ENCODE measurements at regions not wholly inside any gene's neighbourhood (a gene's known extent, or its start where the extent isn't known, plus 50 kb on each side); places are given as distances from the start of the nearest gene placed in this dataset.

DNA sequence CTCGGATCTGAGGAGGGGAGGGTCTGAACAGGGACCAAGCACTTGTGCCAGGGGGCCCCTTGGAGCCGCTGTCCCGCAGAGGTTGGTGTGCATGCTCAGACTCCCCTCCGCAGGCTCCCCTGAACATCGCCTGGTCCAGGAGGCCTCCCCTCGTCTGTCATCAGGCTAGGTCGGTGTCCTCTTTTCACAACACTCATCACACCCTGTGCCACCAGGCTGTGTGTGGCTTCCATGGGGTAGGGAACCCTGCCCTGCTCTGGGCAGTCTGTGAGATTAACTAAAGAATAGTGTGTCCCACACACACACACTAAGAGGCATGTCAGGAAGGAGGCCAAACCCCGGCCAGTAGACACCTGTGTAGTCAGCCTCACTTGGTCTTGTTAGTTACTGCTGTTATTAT is 119.3 kb downstream of the C5orf15 start:
- Histone ChIP-seq H3K27ac (ENCODE audit: low read length) (no peak overlapping the region), H3K4me3 (ENCODE audit: low read length) (no peak overlapping the region), H3K27me3 (ENCODE audit: low read depth, low read length) (no peaks in the 10 kb centered on the region), H3K36me3 (replicated peaks; ENCODE audit: low read depth, low read length) (no peaks in the 10 kb centered on the region), H3K9me3 (ENCODE audit: insufficient read depth, low read length) (no peaks in the 10 kb centered on the region), H3K4me2 (ENCODE audit: low read length) (no peak overlapping the region), H3K9ac (ENCODE audit: low read length) (no peak overlapping the region), H3K4me1 (ENCODE audit: low read length) (no peaks in the 10 kb centered on the region), H4K20me1 (ENCODE audit: insufficient read depth, low read length) (no peaks in the 10 kb centered on the region), H3K79me2 (ENCODE audit: low read length) (no peaks in the 10 kb centered on the region), H2AFZ (ENCODE audit: low read depth, low read length) (no peak overlapping the region)
- TF ChIP-seq, protein P1, sequence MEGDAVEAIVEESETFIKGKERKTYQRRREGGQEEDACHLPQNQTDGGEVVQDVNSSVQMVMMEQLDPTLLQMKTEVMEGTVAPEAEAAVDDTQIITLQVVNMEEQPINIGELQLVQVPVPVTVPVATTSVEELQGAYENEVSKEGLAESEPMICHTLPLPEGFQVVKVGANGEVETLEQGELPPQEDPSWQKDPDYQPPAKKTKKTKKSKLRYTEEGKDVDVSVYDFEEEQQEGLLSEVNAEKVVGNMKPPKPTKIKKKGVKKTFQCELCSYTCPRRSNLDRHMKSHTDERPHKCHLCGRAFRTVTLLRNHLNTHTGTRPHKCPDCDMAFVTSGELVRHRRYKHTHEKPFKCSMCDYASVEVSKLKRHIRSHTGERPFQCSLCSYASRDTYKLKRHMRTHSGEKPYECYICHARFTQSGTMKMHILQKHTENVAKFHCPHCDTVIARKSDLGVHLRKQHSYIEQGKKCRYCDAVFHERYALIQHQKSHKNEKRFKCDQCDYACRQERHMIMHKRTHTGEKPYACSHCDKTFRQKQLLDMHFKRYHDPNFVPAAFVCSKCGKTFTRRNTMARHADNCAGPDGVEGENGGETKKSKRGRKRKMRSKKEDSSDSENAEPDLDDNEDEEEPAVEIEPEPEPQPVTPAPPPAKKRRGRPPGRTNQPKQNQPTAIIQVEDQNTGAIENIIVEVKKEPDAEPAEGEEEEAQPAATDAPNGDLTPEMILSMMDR (IDR thresholded peaks at IDR 0.05; ENCODE audit: low read depth, low read length), result no peak
- TF ChIP-seq EZH2phosphoT487 (IDR thresholded peaks at IDR 0.05; ENCODE audit: low read depth), result no peak

DNA sequence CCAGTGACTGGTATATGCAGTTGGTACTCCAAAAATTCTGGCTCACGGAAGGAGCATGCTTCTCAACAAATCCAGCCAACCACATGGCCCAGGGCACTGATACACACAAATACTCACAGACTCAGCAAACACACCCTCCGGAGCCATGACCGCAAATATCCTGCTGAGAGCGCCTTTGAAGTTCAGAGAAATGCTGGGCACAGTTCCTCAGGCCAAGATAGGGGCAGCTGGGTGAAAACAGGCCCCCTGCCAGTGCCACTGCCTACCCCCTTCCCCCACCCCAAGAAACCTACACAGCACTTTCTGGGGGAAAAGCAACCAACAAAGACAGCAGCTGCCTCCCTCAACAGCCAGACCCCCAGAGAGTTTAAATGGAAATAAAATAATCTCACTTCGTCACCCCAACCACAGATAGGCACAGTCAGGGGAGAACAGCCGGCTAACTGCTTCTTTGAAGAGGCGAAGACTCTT is 120.0 kb downstream of the C5orf15 start:
- Histone ChIP-seq H3K4me1 (ENCODE audit: low read length) (no peaks in the 10 kb centered on the region), H3K9me3 (ENCODE audit: insufficient read depth, low read length) (no peaks in the 10 kb centered on the region), H3K79me2 (ENCODE audit: low read length) (no peaks in the 10 kb centered on the region), H3K27ac (ENCODE audit: low read length) (no peak overlapping the region), H3K4me3 (ENCODE audit: low read length) (no peak overlapping the region), H3K36me3 (replicated peaks; ENCODE audit: low read depth, low read length) (no peaks in the 10 kb centered on the region), H3K9ac (ENCODE audit: low read length) (no peak overlapping the region), H4K20me1 (ENCODE audit: insufficient read depth, low read length) (no peaks in the 10 kb centered on the region), H3K4me2 (ENCODE audit: low read length) (no peak overlapping the region), H3K27me3 (ENCODE audit: low read depth, low read length) (no peaks in the 10 kb centered on the region), H2AFZ (ENCODE audit: low read depth, low read length) (no peak overlapping the region)
- TF ChIP-seq, protein P1 (IDR thresholded peaks at IDR 0.05; ENCODE audit: low read depth, low read length), result no peak
- no peak for TF ChIP-seq EZH2phosphoT487 (IDR thresholded peaks at IDR 0.05; ENCODE audit: low read depth)

DNA sequence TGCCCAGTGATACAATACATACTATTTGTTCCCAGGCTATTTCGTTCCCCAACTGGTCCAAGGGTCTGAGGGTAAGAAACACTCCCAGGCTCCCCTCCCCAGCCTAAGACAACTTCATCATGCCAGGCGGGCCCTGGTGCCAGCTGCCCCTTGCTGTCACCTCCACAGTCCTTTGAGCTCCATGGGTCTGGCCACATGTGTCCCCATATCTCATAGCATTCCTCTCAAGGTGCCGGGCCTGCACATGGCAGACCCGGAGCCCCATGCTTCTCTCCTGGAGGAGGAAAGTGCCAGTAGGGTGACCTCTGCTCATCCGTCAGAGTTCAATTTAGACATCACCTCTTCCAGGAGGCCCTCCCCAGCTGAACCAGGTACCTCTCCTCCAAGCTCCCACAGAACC is 120.5 kb downstream of the C5orf15 start:
- Histone ChIP-seq H4K20me1 (ENCODE audit: insufficient read depth, low read length) (no peaks in the 10 kb centered on the region), H3K4me2 (ENCODE audit: low read length) (no peak overlapping the region), H3K9ac (ENCODE audit: low read length) (no peak overlapping the region), H3K36me3 (replicated peaks; ENCODE audit: low read depth, low read length) (no peaks in the 10 kb centered on the region), H3K79me2 (ENCODE audit: low read length) (no peaks in the 10 kb centered on the region), H3K27me3 (ENCODE audit: low read depth, low read length) (no peaks in the 10 kb centered on the region), H3K4me1 (ENCODE audit: low read length) (no peaks in the 10 kb centered on the region), H3K4me3 (ENCODE audit: low read length) (no peak overlapping the region), H3K9me3 (ENCODE audit: insufficient read depth, low read length) (no peaks in the 10 kb centered on the region), H3K27ac (ENCODE audit: low read length) (no peak overlapping the region), H2AFZ (ENCODE audit: low read depth, low read length) (no peak overlapping the region)
- no peak for TF ChIP-seq EZH2phosphoT487 (IDR thresholded peaks at IDR 0.05; ENCODE audit: low read depth)
- TF ChIP-seq, protein P1 (IDR thresholded peaks at IDR 0.05; ENCODE audit: low read depth, low read length), result no peak

- Histone ChIP-seq H4K20me1 (ENCODE audit: insufficient read depth, low read length) (no peaks in the 10 kb centered on the region), H3K79me2 (ENCODE audit: low read length) (no peaks in the 10 kb centered on the region), H3K27me3 (ENCODE audit: low read depth, low read length) (no peaks in the 10 kb centered on the region), H3K4me2 (ENCODE audit: low read length) (no peak overlapping the region), H3K4me3 (ENCODE audit: low read length) (no peak overlapping the region), H3K27ac (ENCODE audit: low read length) (no peak overlapping the region), H3K4me1 (ENCODE audit: low read length) (no peaks in the 10 kb centered on the region), H2AFZ (ENCODE audit: low read depth, low read length) (no peak overlapping the region), H3K36me3 (replicated peaks; ENCODE audit: low read depth, low read length) (no peaks in the 10 kb centered on the region), H3K9me3 (ENCODE audit: insufficient read depth, low read length) (no peaks in the 10 kb centered on the region), H3K9ac (ENCODE audit: low read length) (no peak overlapping the region)
- TF ChIP-seq, protein P1 (IDR thresholded peaks at IDR 0.05; ENCODE audit: low read depth, low read length), result no peak
- TF ChIP-seq EZH2phosphoT487 (IDR thresholded peaks at IDR 0.05; ENCODE audit: low read depth), result no peak
Measured at GRCh38 chr5:133847301-133847700, 121.1 kb downstream of the C5orf15 start.

Data from OCI-LY3 (cell line).